IMR-90 (cell line): ENCODE measurements at regions not wholly inside any gene's neighbourhood (a gene's known extent, or its start where the extent isn't known, plus 50 kb on each side); places are given as distances from the start of the nearest gene placed in this dataset.

ENCODE experiments used
- ATAC-seq: fragments of 200-7000 bp; cut with Tn5 transposase; 2 replicates; pipeline ENCODE4 v1.9.1; 2020; ENCODE audit warnings: low read depth, mild to moderate bottlenecking, moderate library complexity
- BruUV-seq: library from RNA; stranded (reverse); fragments of 400-500 nt; replicated peaks from 2 replicates; lab custom pipeline; 2021; lab: Mats Ljungman, UMichigan
- CTCF ChIA-PET: fragments of 300-600 bp; formaldehyde crosslinking; extraction: SDS; loops from one replicate; lab custom pipeline; 2021; ENCODE audit warnings: antibody characterized with exemption; lab: Yijun Ruan, JAX
- POLR2A ChIA-PET: fragments of 300-600 bp; sonication (Branson Sonifier 250); formaldehyde crosslinking; loops from one replicate; lab custom pipeline; 2022; ENCODE audit warnings: antibody characterized with exemption; ENCODE audit not compliant: unreplicated experiment; lab: Charles Lee
- DNase-seq: peaks from one replicate; pipeline ENCODE4 v3.0.0; 2013
- H2AFZ ChIP-seq: replicated peaks from 2 replicates; pipeline ENCODE3; 2013; ENCODE audit warnings: low read length, mild to moderate bottlenecking; ENCODE audit not compliant: poor library complexity
- H2AK5ac ChIP-seq: 2 replicates; pipeline ENCODE4 v1.6.1; 2013; ENCODE audit warnings: low read depth, low read length, inconsistent platforms
- H2AK9ac ChIP-seq: replicated peaks from 2 replicates; pipeline ENCODE3; 2013; ENCODE audit warnings: mild to moderate bottlenecking, low read depth, low read length, moderate library complexity; ENCODE audit not compliant: poor library complexity
- H2BK120ac ChIP-seq: 2 replicates; pipeline ENCODE4 v1.6.1; 2013; ENCODE audit warnings: low read depth, low read length, inconsistent platforms
- H2BK15ac ChIP-seq: 3 replicates; pipeline ENCODE4 v1.6.1; 2013; ENCODE audit warnings: low read depth, low read length, inconsistent platforms
- H2BK20ac ChIP-seq: 2 replicates; pipeline ENCODE4 v1.6.1; 2013; ENCODE audit warnings: low read depth, mild to moderate bottlenecking, inconsistent platforms, low read length, moderate library complexity
- H2BK5ac ChIP-seq: 2 replicates; pipeline ENCODE4 v1.6.1; 2013; ENCODE audit warnings: mild to moderate bottlenecking, low read depth, low read length, inconsistent platforms; ENCODE audit not compliant: poor library complexity, severe bottlenecking
- H3K14ac ChIP-seq: replicated peaks from 2 replicates; pipeline ENCODE4 v1.6.1; 2013; ENCODE audit warnings: low read depth, low read length, inconsistent platforms
- H3K18ac ChIP-seq: 2 replicates; pipeline ENCODE4 v1.6.1; 2013; ENCODE audit warnings: low read depth, low read length, control low read depth
- H3K23ac ChIP-seq: 2 replicates; pipeline ENCODE4 v1.6.1; 2013; ENCODE audit warnings: low read depth, low read length, inconsistent platforms
- H3K27ac ChIP-seq: 2 replicates; pipeline ENCODE4 v1.5.1; 2013; ENCODE audit warnings: mild to moderate bottlenecking, control low read depth, low read length; ENCODE audit not compliant: insufficient read depth
- H3K27me3 ChIP-seq: 2 replicates; pipeline ENCODE4 v1.6.1; 2013; ENCODE audit warnings: low read length; ENCODE audit not compliant: control insufficient read depth, insufficient read depth
- H3K36me3 ChIP-seq: 2 replicates; pipeline ENCODE4 v1.6.1; 2013; ENCODE audit warnings: low read length, mixed read lengths; ENCODE audit not compliant: control insufficient read depth, insufficient read depth
- H3K4ac ChIP-seq: 2 replicates; pipeline ENCODE4 v1.6.1; 2013; ENCODE audit warnings: low read depth, low read length, inconsistent platforms
- H3K4me1 ChIP-seq: 2 replicates; pipeline ENCODE4 v1.6.1; 2013; ENCODE audit warnings: low read length, mixed read lengths; ENCODE audit not compliant: control insufficient read depth, insufficient read depth
- H3K4me2 ChIP-seq: 2 replicates; pipeline ENCODE4 v1.6.1; 2013; ENCODE audit warnings: low read depth, mild to moderate bottlenecking, control low read depth, low read length, moderate library complexity
- H3K4me3 ChIP-seq: 2 replicates; pipeline ENCODE4 v1.5.1; 2013; ENCODE audit warnings: low read depth, mild to moderate bottlenecking, control low read depth, low read length, moderate library complexity; ENCODE audit not compliant: insufficient read depth
- H3K56ac ChIP-seq: 2 replicates; pipeline ENCODE4 v1.6.1; 2013; ENCODE audit warnings: low read length, inconsistent platforms; ENCODE audit not compliant: insufficient read depth; ENCODE audit errors: extremely low read depth
- H3K79me1 ChIP-seq, 2 experiments: 2 replicates each; pipeline ENCODE4 v1.6.1; 2013; ENCODE audit warnings: low read length in 2 of 2, inconsistent platforms in 1 of 2, low read depth in 1 of 2
- H3K9ac ChIP-seq: 2 replicates; pipeline ENCODE4 v1.6.1; 2013; ENCODE audit warnings: low read depth, low read length, control low read depth
- H3K9me1 ChIP-seq: 2 replicates; pipeline ENCODE4 v1.6.1; 2013; ENCODE audit warnings: low read length, inconsistent platforms; ENCODE audit not compliant: insufficient read depth
- H3K9me3 ChIP-seq: 2 replicates; pipeline ENCODE4 v1.6.1; 2013; ENCODE audit warnings: low read length; ENCODE audit not compliant: control insufficient read depth, insufficient read depth
- H4K20me1 ChIP-seq: 2 replicates; pipeline ENCODE4 v1.6.1; 2013; ENCODE audit warnings: low read length, inconsistent platforms; ENCODE audit not compliant: insufficient read depth
- H4K5ac ChIP-seq: 2 replicates; pipeline ENCODE4 v1.6.1; 2013; ENCODE audit warnings: mild to moderate bottlenecking, low read depth, low read length, control low read depth
- H4K8ac ChIP-seq, 2 experiments: 2 replicates each; pipeline ENCODE4 v1.6.1; 2013; ENCODE audit warnings: low read depth in 2 of 2, low read length in 2 of 2, control low read depth in 1 of 2, inconsistent platforms in 1 of 2
- H4K91ac ChIP-seq: 2 replicates; pipeline ENCODE4 v1.6.1; 2013; ENCODE audit warnings: low read depth, low read length, inconsistent platforms; ENCODE audit not compliant: insufficient read depth
- MAFK ChIP-seq: IDR thresholded peaks from 2 replicates; pipeline ENCODE4 v1.6.1; 2012; ENCODE audit warnings: low read depth, low read length, improper control_type of control experiment
- POLR2A ChIP-seq: IDR thresholded peaks from 2 replicates; pipeline ENCODE4 v1.6.1; 2012; ENCODE audit warnings: mild to moderate bottlenecking, low read depth, low read length
- RCOR1 ChIP-seq: IDR thresholded peaks from 2 replicates; pipeline ENCODE4 v1.6.1; 2012; ENCODE audit warnings: mild to moderate bottlenecking, low read length, improper control_type of control experiment; ENCODE audit not compliant: insufficient replicate concordance
- RFX5 ChIP-seq: IDR thresholded peaks from 2 replicates; pipeline ENCODE4 v1.8.0; 2012; ENCODE audit warnings: low read depth, mild to moderate bottlenecking, low read length, moderate library complexity
- SMC3 ChIP-seq: fragments of 150-350 bp; IDR thresholded peaks from 2 replicates; pipeline ENCODE4 v1.6.1; 2016; ENCODE audit warnings: low read depth, mild to moderate bottlenecking, antibody characterized with exemption, low read length, moderate library complexity
- WGBS, 2 experiments: methylation state at CpG; one replicate each; pipeline versions ENCODE4 v1.1.5 to v1.1.7; 2013; ENCODE audit warnings: missing lambda C conversion rate in 2 of 2; ENCODE audit not compliant: insufficient read length in 1 of 2; ENCODE audit errors: extremely low coverage in 2 of 2; 5-methylcytosine and 5-hydroxymethylcytosine counted together
- dilution Hi-C: fragments of 300-500 bp; cut with HindIII; formaldehyde crosslinking; loops from one replicate; pipeline ENCODE4 v1.14.3; 2018; ENCODE audit warnings: low sequenced_read_pairs; ENCODE audit not compliant: unreplicated experiment
- in situ Hi-C: fragments of 300-500 bp; cut with MboI; formaldehyde crosslinking; loops from 3 replicates; pipeline ENCODE4 v1.14.3; 2019; ENCODE audit warnings: low sequenced_read_pairs, inconsistent platforms, mixed read lengths
- intact Hi-C: fragments of 100-400 bp; cut with micrococcal nuclease; formaldehyde crosslinking; loops from 2 replicates; pipeline ENCODE4 v1.10.0; 2022

DNA sequence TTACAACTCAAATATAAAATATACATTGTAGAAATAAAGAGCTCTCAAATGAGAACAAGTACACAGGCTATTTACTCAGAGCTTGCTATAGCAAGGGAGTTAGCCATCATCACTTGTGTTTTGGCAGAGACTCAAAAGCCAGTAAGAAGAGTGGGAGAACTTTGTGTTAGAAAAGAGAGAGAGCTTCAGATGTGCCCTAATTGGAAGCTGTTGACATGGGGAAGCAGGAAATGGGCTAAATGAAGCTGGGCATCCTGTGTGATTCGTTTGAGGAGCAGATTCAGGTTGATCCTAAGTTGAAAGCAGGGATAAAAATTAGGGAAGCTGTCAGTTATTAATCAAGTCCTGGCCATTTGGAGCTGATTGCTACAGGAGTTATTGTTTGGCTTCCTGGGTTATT is 207.4 kb upstream of the MAOA start:
- TF ChIP-seq SMC3 (no peak), POLR2A (no peak), MAFK (no peak), RFX5 (no peak), RCOR1 (no peak)
- Histone ChIP-seq H3K9me1 (no peaks in the 10 kb centered on the region), H4K91ac (no peak overlapping the region), H4K8ac (no peak overlapping the region), H3K18ac (no peak overlapping the region), H3K23ac (no peak overlapping the region), H3K4me1 (no peaks in the 10 kb centered on the region), H2AK9ac (no peak overlapping the region), H2AFZ (no peak overlapping the region), H2BK15ac (no peak overlapping the region), H3K79me1 (no peaks in the 10 kb centered on the region), H3K36me3 (no peaks in the 10 kb centered on the region), H3K14ac (no peak overlapping the region), H3K4me3 (no peak overlapping the region), H3K9me3 (peaks cover 11% of the 10 kb centered on the region), H3K4me2 (no peak overlapping the region), H4K20me1 (no peaks in the 10 kb centered on the region), H3K27me3 (peaks cover 2% of the 10 kb centered on the region; the same call in 1 of the 2 replicates), H3K56ac (no peak overlapping the region), H3K9ac (no peak overlapping the region), H2BK5ac (no peak overlapping the region), H2AK5ac (no peak overlapping the region), H2BK20ac (no peak overlapping the region), H2BK120ac (no peak overlapping the region), H4K5ac (no peak overlapping the region), H3K4ac (no peak overlapping the region), H3K27ac (no peak overlapping the region)
- no peak for ATAC-seq
- dilution Hi-C loops (no loop called here), intact Hi-C loops (no loop called here), in situ Hi-C loops (no loop called here)
- POLR2A ChIA-PET: no interaction called here
- DNase-seq: no peak
- CTCF ChIA-PET: no interaction called here
- 0% methylated on average over 1 of the region's 1 CpG; no CpG with 5 or more reads in 1 of the 2 experiments for WGBS, 2 experiments
- no TSS peak for BruUV-seq
